Muscle of back (tissue), 3 donors: ENCODE measurements at regions not wholly inside any gene's neighbourhood (a gene's known extent, or its start where the extent isn't known, plus 50 kb on each side); places are given as distances from the start of the nearest gene placed in this dataset.
A peak's percentile ranks its signal among the peaks of the same experiment; 100 is the strongest.

Source experiments
- DNase-seq, 3 donors: peaks; one replicate each; pipeline versions ENCODE4 v3.0.0 to v3.0.0-alpha.2; 2013

DNA sequence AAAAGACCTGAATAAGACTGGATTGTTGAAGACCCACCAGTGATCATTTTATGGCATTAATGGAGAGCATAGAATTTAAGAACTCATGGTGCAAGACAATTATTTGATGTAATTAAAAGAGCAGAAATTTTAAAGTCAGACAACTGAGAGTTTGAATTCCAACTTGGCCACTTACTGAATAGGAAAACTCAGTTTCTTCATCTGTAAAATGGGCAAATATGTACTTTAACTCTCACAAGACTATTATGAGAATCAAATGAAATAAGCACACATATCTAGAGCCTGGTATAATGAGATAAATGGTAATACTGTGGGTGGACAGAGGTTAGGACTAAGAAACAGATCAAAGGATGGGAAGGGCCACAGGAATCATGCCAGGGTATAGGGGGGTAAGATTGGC lies 88.0 kb downstream of the SOX9 start:
- no peak for DNase-seq

DNA sequence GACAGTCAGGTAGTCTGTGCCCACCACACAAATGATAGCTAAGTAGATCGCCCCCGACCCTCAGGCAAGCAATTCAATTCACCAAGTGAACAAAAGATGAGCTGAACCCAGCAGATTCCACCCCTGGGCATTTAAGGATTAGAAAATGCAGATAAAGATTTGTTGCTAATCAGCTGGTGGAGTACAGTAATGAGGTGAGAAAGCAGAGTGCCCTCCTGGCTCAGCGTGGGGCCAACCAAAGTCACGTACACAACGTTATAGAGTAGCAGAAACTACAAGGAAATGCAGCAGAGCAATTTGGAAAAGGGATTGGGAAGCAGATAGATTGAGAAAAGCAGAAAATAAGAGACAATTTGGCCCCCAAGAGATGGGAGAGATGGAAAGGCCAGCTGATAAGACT lies 91.2 kb downstream of the SOX9 start:
- no peak for DNase-seq

DNA sequence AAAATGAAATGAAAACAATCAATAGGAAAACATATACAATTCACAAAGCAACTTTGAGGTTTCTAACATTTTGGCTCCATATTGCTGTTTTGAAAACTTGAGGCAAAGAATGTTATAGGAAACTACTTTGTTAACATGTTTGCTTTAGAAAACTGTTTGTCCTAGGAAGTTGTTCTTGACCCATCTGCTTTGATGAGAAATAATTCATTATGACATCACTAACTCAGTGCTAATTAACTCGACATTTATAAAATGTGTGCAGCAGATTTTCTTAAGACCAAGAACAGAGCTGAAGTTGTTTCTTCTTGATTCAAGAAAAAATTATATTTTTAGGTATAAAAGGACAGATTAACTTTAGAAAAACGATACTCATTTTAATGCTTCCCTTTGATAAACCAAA lies 94.7 kb downstream of the SOX9 start:
- DNase-seq, result no peak

DNA sequence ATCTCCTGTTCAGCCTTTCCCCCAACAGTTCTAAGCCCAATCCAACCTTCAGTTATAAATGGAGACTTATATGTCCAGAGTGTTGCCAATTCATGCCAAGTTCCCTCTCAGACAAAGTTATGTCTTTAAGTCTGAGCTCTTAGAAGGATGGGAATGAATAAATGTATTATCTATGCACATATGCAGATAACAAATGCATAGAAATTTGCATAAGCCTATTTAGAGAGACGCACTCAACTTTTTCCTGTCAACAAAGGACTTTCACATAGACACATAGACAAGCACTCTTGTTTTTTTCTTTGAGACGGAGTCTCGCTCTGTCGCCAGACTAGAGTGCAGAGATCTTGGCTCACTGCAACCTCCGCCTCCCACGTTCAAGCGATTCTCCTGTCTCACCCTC lies 95.1 kb downstream of the SOX9 start:
- no peak for DNase-seq

DNA sequence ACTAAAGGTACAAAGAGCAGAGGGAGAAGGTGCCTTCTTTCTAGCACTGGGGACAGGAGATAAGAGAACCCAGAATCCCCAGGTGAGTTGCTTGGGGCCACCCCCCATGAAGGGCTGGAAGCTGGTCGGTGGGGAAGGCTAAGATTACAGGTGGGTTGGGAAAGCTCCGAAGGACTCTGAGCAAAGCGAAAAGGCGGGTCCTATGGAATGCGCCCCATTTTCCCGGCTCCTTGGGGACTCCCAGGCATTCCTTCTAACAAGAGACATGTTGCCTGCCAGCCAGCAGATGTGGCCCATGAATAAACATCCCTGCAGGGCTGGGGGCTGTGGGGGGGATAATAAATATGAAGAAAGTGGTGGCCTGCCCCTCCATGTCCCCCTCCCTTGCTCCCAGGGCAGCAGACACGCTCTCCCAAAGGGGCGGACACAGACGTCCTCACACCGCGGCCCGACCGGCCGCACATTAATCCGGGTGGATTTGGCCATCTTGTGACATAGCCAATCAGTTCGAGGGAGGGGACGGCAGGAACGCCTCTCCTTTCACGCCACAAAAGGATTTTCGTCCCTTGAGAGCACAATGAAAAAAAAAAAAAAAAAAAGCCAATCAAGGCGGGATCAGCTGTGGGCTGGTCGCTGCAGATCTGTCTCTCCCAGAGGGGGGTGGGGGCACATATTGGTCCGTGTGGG lies 98.5 kb downstream of the SOX9 start:
- peak in 1 of 3 donors; percentile 31 for DNase-seq

DNA sequence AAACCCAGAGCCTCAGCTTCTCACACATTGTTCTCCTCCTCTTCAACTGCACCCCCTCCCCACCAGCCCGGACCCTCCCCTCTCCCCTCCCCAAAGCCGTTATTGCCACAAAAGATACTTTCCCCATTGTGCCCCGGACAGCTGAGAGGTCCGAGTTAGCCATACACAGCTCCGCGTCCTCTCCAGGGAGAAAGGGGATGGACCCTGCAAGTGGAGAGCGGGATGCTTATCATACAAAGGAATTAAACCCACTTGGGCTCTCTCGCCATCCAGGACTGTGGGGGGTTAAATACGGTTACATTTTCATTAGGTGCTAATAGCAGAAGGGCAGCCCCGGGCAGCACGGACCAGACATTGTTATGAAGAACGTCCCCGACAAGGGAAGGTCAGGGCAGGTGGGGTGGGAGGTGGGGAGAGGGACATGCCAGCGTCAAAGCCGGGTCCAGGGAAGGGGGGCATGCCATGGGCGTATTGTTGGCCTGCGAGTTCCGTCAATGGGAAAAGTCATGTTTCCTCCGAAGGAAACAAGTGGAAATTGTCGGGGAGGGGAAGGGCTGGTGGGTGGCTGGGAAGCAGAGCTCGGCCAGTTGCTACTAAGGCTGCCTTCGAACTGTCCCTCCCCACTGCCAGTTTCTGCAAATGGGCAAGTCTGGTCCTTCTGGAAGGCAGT lies 99.1 kb downstream of the SOX9 start:
- DNase-seq, result peak in 1 of 3 donors; percentile 8

DNA sequence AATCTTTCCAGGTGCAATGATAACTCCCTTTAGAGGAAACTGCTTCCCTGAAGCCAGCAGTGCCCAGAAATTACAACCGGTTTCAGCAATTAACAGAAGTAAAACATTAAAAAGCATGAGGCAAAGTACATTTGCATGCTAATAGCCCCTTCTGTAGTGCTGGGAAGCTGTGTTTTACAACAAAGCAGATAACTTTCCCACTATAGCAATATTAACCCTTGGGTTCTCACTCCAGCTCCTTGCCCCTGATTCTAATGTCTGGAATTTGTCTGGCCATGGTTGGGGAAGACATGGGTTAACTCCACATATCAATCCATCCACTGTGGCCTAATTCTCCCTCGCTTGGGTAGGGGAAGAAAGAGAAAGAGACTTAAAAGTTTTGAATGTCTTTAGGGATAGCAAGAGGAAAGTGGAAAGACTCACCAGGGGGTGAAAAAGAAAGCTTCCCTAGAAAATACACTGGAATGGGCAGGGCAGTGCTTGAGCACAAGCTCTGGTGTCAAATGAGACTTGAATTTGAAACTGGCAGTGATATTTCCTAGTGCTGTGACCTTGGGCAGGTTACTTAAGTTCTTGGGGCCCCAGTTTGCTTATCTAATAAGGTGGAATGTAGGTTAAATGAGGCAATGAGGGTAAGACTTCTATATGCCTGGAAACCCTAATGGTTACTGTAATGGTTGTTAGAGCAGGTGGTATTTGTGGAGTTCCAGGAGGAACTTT lies 102.0 kb downstream of the SOX9 start:
- no peak for DNase-seq

DNA sequence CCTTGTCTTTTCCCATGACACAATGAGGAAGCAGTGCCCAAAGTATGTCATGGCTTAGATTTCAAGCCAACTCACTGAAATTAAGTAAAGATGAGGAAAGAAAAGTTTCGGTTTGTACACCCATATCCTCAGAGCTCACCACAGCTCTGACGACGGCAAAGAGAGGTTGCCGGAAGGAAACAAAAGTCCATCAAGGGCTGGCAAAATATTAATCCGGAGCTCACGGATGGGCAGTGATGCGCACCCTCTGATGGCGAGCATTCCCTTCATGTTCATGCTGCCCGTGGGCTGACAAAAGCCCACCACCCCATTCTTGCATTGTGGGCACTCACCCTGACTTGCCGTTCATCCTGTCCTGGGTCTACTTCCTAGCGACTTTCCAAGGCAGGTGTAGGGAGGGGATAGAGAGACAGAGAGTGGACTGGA lies 103.1 kb downstream of the SOX9 start:
- DNase-seq, result no peak

DNA sequence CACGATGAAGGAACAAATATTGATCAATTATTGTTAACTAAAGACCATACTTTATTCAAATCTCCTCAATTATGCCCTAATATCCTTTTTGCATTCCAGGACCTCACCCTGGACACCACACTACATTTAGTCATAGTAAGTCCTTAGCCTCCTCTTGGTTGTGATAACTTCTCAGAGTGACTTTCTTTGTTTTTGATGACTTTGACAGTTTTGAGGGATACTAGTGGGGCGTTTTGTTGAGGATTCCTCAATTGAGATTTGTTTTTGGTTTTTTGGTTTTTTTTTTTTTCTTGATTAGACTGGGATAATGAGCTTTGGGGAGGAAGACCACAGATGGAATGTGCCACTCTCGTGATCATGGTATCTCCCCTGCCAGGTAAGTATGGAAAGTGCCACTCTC lies 105.5 kb downstream of the SOX9 start:
- DNase-seq, result no peak

DNA sequence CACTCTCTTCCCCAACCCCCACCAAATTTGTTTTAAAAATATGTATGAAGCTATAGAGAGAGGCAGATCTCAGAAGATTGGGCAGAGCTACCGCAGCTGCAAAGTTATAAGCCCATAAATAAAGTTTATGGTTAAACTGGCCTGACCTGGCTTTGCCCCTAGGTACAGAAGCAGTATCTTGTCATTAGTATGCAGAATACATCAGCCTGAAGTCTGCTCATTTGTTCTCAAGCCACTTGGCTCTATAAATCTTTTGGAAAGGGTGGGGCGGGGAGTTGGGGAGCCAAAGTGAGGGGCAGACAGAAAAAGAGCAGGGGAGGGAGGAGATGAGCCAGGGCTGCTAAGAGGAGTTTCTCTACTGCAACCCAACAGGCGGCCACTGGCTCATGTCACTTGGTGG lies 113.2 kb downstream of the SOX9 start:
- peak in 1 of 3 donors; percentile 4 for DNase-seq

DNA sequence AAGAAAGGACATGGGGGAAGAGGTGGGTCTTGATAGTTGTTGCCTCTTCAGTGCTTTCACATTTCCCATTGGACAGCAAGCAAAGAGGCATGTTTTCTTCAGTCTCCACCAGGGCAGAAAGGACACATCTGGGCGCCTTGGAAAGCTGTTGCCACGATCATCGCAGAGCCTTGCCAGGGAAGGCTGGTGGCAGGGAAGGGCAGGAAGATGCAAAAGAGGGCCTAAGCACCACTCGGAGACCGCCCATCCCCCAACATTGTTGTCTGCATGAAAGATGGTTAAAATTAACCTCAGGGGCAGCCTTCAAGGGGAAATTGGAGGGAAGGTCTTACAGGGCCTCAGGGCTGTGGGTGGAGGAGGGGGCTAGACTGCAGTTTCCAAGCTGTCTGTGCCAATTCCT lies 114.2 kb downstream of the SOX9 start:
- no peak for DNase-seq

DNA sequence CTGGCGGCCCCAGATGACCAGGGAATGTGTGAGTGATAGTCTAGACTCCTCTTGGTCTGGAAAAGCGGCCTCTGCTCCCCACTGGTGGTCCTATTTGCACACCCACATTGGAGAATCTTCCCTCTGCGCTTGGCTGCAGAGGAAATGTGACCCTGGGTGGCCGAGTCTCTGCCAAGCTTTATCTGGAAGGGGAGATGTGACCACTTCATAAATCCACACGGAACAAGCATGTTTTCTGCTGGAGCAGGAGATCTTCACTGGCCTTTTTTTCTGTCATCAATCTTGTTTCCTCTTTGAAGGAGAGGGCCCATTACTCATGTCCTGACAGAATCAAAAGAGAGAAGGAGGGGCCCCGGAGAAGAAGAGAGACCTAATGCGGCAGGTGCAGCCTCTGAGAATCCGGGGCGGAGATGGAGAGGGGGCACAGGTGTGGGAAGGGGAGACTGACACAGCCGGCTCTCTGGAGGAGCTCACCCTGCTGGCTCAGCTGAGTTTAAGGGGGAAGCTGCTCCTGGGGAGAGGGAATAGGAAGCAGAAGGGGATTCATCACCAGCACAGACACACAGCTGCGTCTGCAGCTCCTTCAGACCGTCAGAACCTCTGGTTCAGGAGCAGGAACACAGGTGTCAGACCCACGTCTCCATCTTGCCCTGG lies 116.3 kb downstream of the SOX9 start:
- DNase-seq, result peak in 1 of 3 donors; percentile 23

DNA sequence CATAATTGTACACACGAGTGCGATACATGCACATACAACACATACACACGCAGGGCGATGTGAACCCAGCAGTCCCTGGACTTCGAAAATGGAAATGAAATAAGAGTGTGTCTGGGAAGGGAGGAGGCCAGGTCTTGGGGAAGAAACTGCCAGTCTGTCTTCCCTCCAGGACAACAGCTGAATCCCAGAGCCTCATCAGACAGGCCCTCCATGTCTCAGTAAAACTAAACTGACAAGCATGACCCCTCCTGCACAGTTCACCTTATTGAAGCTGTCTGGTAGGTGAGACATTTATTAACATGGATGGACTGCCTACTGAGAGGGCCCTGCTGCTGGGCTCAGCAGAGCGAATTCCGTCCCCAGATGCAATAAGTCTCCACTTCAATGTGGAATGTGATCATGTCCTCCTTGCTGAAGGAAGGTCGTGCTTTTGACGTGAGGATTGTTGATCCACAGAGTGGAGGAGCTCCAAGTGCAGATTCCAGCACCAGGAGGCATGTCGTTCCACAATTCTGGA lies 117.4 kb downstream of the SOX9 start:
- DNase-seq, result no peak

DNA sequence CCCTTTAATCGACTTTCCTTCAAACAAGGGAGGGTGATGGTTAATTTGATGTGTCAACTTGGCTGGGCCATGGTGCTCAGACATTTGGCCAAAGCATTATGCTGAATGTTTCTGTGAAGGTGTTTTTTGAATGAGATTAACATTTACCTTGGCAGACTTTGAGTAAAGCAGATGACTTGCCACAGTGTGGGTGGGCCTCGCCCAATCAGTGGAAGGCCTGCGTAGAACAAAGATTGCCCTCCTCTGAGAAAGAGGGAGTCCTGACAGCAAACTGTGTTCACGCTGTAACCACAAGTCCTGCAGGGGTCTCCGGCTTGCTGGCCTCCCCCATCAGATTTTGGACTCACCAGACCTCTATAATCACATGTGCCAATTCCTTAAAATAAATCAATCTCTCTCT lies 118.7 kb downstream of the SOX9 start:
- DNase-seq, result no peak

DNA sequence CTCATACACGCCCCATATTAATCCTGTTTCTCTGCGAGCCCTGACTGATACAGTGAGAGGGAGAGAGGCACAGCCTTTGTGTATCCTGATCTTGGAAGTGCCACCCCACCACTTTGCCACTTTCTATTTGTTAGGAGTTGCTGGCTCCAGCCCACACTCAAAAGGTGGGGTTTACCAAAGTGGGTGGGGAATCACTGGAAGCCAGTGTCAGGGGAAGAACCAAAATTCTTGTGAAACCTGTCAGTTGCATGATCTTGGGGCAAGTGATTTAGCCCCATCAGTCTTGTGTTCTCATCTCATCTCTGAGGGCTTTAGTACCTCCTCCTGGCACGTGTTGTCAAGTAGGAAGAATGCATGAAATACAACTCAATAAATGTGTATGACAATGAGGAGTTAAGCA lies 119.5 kb downstream of the SOX9 start:
- no peak for DNase-seq

DNA sequence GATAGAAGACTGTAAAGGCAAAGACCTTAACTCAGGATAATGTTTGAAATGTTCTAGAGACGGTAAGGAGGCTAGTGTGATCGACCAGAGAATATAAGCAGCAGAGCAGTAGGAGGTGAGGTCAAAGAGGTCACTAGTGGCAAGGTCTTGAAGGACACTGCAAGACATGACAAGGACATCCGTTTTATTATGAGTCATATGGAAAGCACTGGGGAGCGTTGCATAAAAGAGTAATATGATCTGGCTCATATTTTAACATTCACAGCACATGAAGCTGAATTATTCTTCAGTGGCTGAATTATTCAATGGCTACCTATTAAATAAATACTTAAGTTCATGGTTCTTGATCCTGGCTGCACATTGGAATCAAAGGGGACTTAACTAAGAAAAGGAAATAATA lies 123.7 kb downstream of the SOX9 start:
- DNase-seq, result no peak

DNA sequence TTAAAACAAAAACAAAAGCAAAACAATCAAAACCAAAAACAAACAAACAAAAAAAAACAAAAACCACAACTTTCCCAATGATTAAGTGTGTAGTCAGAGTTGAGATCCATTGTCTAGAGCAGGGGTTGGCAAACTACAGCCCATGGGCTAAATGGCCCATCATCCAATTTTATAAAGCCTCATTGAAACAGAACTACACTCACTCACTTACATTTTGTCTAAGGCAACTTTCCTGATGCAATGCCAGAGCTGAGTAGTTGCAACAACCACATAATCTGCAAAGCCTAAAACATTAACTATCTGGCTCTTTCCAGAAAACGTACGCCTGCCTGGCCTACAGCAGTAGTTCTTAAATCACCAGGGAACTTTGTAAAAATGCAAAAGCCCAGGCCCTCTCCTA lies 124.1 kb downstream of the SOX9 start:
- peak in 1 of 3 donors; percentile 26 for DNase-seq

DNA sequence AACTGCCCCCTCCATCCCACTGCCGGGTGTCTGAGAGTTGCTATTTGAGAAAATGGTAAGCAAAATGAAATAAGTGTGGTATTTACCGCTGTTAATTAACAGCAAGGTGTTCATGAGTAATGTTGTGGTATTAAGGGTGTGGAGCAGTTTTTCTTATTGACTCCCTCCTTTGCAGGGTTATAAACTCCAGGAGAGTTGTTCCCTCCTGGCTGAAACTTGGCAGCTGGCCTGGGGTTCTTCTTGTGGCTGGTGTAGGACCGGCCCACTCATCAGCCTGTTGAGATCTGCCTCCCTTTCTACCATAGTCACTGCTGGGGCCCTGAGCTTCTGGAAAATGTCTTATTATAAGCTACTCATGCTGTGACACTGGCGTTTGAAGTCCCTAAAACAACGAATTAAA lies 128.6 kb downstream of the SOX9 start:
- DNase-seq, result no peak

DNA sequence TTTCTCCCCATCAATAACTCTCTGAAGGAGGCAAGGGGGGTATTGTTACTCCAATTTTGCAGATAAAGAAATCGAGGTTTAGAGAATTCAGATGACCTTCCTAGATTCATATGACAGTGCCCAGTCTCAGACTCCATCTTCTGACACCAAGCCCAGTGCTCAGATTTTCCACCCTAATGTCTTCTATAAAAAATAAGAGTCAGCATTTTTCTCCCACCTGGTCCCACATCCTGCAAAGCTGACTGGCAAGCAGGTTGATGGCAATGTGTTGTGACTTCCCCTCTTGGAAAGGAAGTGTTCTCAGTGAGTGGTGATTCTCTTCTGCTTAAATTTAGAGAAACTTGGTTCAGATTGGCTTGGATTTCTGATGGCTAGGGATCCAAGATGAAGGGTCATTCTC lies 129.4 kb downstream of the SOX9 start:
- DNase-seq, result no peak

DNA sequence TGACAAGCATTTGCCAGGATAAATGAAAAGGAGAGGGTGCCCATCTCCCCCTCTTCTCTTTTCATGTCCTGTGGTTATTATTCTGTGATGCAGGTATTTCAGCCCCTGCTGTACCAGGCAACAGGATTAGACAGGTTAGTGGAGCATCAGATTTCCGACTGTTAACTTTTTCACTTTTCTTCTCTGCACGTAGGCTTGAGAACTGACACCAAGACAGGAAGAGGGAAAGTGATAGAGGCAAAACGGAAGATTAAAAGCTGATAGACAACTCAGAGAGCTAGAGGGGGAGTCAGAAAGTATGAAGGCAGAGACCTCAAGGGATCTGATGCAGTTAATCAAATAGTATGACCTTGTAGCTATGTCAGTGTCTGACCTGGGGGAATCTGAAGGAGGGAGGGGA lies 132.8 kb downstream of the SOX9 start:
- no peak for DNase-seq

DNA sequence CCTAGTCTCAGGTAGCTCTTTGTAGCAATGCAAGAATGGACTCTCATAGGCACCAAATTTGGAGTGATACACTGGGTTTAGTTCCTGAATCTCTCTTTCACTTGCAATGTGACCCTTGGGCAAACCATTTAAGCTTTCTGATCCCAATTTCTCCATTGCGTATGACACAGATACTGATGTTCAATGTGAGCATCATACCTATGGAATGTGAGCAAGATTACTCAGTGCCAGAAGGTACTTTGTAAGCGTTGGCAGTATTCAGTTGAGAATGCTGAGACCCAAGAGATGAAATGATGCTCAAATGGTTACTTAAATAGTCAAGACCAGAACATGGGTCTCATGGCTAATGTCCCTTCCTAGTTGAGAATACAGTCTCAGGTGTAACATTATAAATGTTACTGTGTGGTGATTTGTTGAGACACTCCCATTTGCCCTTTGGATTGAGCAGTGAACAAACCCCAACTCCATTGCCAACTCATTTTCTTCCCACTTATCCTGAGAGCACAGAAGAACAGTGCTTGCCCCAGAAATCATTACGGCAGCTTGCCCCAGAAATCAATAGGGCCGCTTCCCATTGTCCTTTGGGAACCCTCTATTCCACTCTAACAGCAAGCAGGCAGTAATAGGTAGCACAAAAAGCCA lies 134.1 kb downstream of the SOX9 start:
- no peak for DNase-seq

DNA sequence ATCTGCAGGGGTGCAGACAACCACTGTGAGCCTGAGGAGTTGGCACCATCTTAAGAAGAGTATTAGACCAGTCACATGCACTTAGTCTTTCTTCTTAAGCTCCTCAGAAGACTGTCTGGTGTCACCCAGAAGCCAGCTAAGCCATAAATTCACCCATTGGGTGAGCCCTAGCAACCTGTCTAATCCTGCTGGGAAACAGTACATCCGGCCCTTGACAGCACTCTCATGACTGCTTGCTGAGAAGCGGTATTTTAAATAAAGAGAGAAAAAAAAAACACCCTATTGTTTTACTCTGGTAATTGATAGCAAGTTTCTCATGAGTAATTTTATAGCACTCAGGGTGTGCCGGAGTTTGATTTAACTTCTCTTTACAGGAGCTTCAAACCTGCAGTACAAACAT lies 134.7 kb downstream of the SOX9 start:
- no peak for DNase-seq
